ENCODE measurements at regions not wholly inside any gene's neighbourhood (a gene's known extent, or its start where the extent isn't known, plus 50 kb on each side); places are given as distances from the start of the nearest gene placed in this dataset.

GRCh38 chr3:180382638-180383180, 219.3 kb upstream of the TTC14 start:
- DNase-seq: no peak
- H2BK5ac ChIP-seq (ENCODE audit: low read depth, low read length, poor library complexity): no peak overlapping the region
- no peak overlapping the region for H3K18ac ChIP-seq (ENCODE audit: low read length)
- no peak overlapping the region for H4K8ac ChIP-seq (ENCODE audit: low read depth, low read length)
- H2AFZ ChIP-seq (ENCODE audit: insufficient read depth, low read length, poor library complexity): no peak overlapping the region
- no peak overlapping the region for H2BK12ac ChIP-seq (ENCODE audit: low read length)
- H2BK120ac ChIP-seq (ENCODE audit: insufficient read depth, low read length, poor library complexity): no peak overlapping the region
- no peak overlapping the region for H3K4ac ChIP-seq (ENCODE audit: low read depth, low read length)
- H3K27ac ChIP-seq (ENCODE audit: low read depth, low read length): no peak overlapping the region
- no peak overlapping the region for H3K14ac ChIP-seq (ENCODE audit: low read length)
- no peak overlapping the region for H4K91ac ChIP-seq (ENCODE audit: low read depth, low read length)
- H2AK5ac ChIP-seq (ENCODE audit: low read length): no peak overlapping the region
- no peak overlapping the region for H3K9ac ChIP-seq (ENCODE audit: low read length)
- no peaks in the 10 kb centered on the region for H3K4me1 ChIP-seq (ENCODE audit: control insufficient read depth in 1 of 2, insufficient read depth in 2 of 2, low read length in 2 of 2)
- no peaks in the 10 kb centered on the region for H3K9me3 ChIP-seq (ENCODE audit: insufficient read depth, low read depth, low read length)
- no peaks in the 10 kb centered on the region for H3K79me2 ChIP-seq (ENCODE audit: control insufficient read depth, insufficient read depth, low read length, poor library complexity)
- no peak overlapping the region for H3K4me2 ChIP-seq (ENCODE audit: low read length)
- WGBS (ENCODE audit: extremely low coverage, insufficient coverage, insufficient read length): no CpG with 5 or more reads among the region's 2 CpGs
- H3K23ac ChIP-seq (ENCODE audit: low read length): no peak overlapping the region
- H3K36me3 ChIP-seq (ENCODE audit: control insufficient read depth in 1 of 2, insufficient read depth in 2 of 2, low read length in 2 of 2): no peaks in the 10 kb centered on the region
- no peak overlapping the region for H4K12ac ChIP-seq (ENCODE audit: low read depth, low read length)
- no peaks in the 10 kb centered on the region for H3K27me3 ChIP-seq (ENCODE audit: insufficient read depth, low read length)
- H3K4me3 ChIP-seq (ENCODE audit: low read depth, low read length): no peak overlapping the region
- H3K79me1 ChIP-seq (ENCODE audit: low read length): no peaks in the 10 kb centered on the region

GRCh38 chr3:180383332-180384020, 218.5 kb upstream of the TTC14 start:
- no peak overlapping the region for H3K27ac ChIP-seq (ENCODE audit: low read depth, low read length)
- H3K18ac ChIP-seq (ENCODE audit: low read length): no peak overlapping the region
- no peak overlapping the region for H3K23ac ChIP-seq (ENCODE audit: low read length)
- no peak overlapping the region for H3K14ac ChIP-seq (ENCODE audit: low read length)
- no peak overlapping the region for H2BK120ac ChIP-seq (ENCODE audit: insufficient read depth, low read length, poor library complexity)
- H3K27me3 ChIP-seq (ENCODE audit: insufficient read depth, low read length): no peaks in the 10 kb centered on the region
- no peak overlapping the region for H3K4ac ChIP-seq (ENCODE audit: low read depth, low read length)
- H2BK12ac ChIP-seq (ENCODE audit: low read length): no peak overlapping the region
- H3K79me1 ChIP-seq (ENCODE audit: low read length): no peaks in the 10 kb centered on the region
- H4K8ac ChIP-seq (ENCODE audit: low read depth, low read length): no peak overlapping the region
- H2AFZ ChIP-seq (ENCODE audit: insufficient read depth, low read length, poor library complexity): no peak overlapping the region
- no peak overlapping the region for H4K12ac ChIP-seq (ENCODE audit: low read depth, low read length)
- no peak overlapping the region for H4K91ac ChIP-seq (ENCODE audit: low read depth, low read length)
- DNase-seq: no peak
- H3K4me2 ChIP-seq (ENCODE audit: low read length): no peak overlapping the region
- no peak overlapping the region for H3K9ac ChIP-seq (ENCODE audit: low read length)
- no peaks in the 10 kb centered on the region for H3K9me3 ChIP-seq (ENCODE audit: insufficient read depth, low read depth, low read length)
- H3K4me3 ChIP-seq (ENCODE audit: low read depth, low read length): no peak overlapping the region
- H3K4me1 ChIP-seq (ENCODE audit: control insufficient read depth in 1 of 2, insufficient read depth in 2 of 2, low read length in 2 of 2): no peaks in the 10 kb centered on the region
- H2AK5ac ChIP-seq (ENCODE audit: low read length): no peak overlapping the region
- H3K36me3 ChIP-seq (ENCODE audit: control insufficient read depth in 1 of 2, insufficient read depth in 2 of 2, low read length in 2 of 2): no peaks in the 10 kb centered on the region
- H3K79me2 ChIP-seq (ENCODE audit: control insufficient read depth, insufficient read depth, low read length, poor library complexity): no peaks in the 10 kb centered on the region
- no peak overlapping the region for H2BK5ac ChIP-seq (ENCODE audit: low read depth, low read length, poor library complexity)
- no CpG with 5 or more reads among the region's 2 CpGs for WGBS (ENCODE audit: extremely low coverage, insufficient coverage, insufficient read length)

GRCh38 chr3:180390313-180390712, 211.7 kb upstream of the TTC14 start:
- no peak overlapping the region for H4K12ac ChIP-seq (ENCODE audit: low read depth, low read length)

GRCh38 chr3:180391001-180391400, 211.0 kb upstream of the TTC14 start:
- Histone ChIP-seq H2BK5ac (ENCODE audit: low read depth, low read length, poor library complexity) (no peak overlapping the region), H3K4ac (ENCODE audit: low read depth, low read length) (no peak overlapping the region), H3K23ac (ENCODE audit: low read length) (no peak overlapping the region), H4K12ac (ENCODE audit: low read depth, low read length) (no peak overlapping the region), H2AFZ (ENCODE audit: insufficient read depth, low read length, poor library complexity) (no peak overlapping the region), H2BK12ac (ENCODE audit: low read length) (no peak overlapping the region), H3K27ac (ENCODE audit: low read depth, low read length) (no peak overlapping the region), H4K91ac (ENCODE audit: low read depth, low read length) (no peak overlapping the region), H2BK120ac (ENCODE audit: insufficient read depth, low read length, poor library complexity) (no peak overlapping the region), H3K79me1 (ENCODE audit: low read length) (no peaks in the 10 kb centered on the region), H4K8ac (ENCODE audit: low read depth, low read length) (no peak overlapping the region), H2AK5ac (ENCODE audit: low read length) (no peak overlapping the region), H3K9me3 (ENCODE audit: insufficient read depth, low read depth, low read length) (no peaks in the 10 kb centered on the region), H3K18ac (ENCODE audit: low read length) (no peak overlapping the region), H3K4me2 (ENCODE audit: low read length) (no peak overlapping the region), H3K14ac (ENCODE audit: low read length) (no peak overlapping the region), H3K36me3 (ENCODE audit: control insufficient read depth in 1 of 2, insufficient read depth in 2 of 2, low read length in 2 of 2) (no peaks in the 10 kb centered on the region), H3K27me3 (ENCODE audit: insufficient read depth, low read length) (no peaks in the 10 kb centered on the region), H3K9ac (ENCODE audit: low read length) (no peak overlapping the region), H3K4me3 (ENCODE audit: low read depth, low read length) (no peak overlapping the region), H3K4me1 (ENCODE audit: control insufficient read depth in 1 of 2, insufficient read depth in 2 of 2, low read length in 2 of 2) (no peaks in the 10 kb centered on the region), H3K79me2 (ENCODE audit: control insufficient read depth, insufficient read depth, low read length, poor library complexity) (no peaks in the 10 kb centered on the region)
- DNase-seq: no peak
- no CpG with 5 or more reads among the region's 1 CpG for WGBS (ENCODE audit: extremely low coverage, insufficient coverage, insufficient read length)

More at GRCh38 chr3:180390313-180390712, 211.7 kb upstream of the TTC14 start:
- Histone ChIP-seq H2BK120ac (ENCODE audit: insufficient read depth, low read length, poor library complexity) (no peak overlapping the region), H3K79me1 (ENCODE audit: low read length) (no peaks in the 10 kb centered on the region), H3K9ac (ENCODE audit: low read length) (no peak overlapping the region), H2BK5ac (ENCODE audit: low read depth, low read length, poor library complexity) (no peak overlapping the region), H3K23ac (ENCODE audit: low read length) (no peak overlapping the region), H4K8ac (ENCODE audit: low read depth, low read length) (no peak overlapping the region), H3K4me2 (ENCODE audit: low read length) (no peak overlapping the region), H3K36me3 (ENCODE audit: control insufficient read depth in 1 of 2, insufficient read depth in 2 of 2, low read length in 2 of 2) (no peaks in the 10 kb centered on the region), H3K4ac (ENCODE audit: low read depth, low read length) (no peak overlapping the region), H4K91ac (ENCODE audit: low read depth, low read length) (no peak overlapping the region), H3K79me2 (ENCODE audit: control insufficient read depth, insufficient read depth, low read length, poor library complexity) (no peaks in the 10 kb centered on the region), H3K14ac (ENCODE audit: low read length) (no peak overlapping the region), H3K27me3 (ENCODE audit: insufficient read depth, low read length) (no peaks in the 10 kb centered on the region), H3K4me1 (ENCODE audit: control insufficient read depth in 1 of 2, insufficient read depth in 2 of 2, low read length in 2 of 2) (no peaks in the 10 kb centered on the region), H2BK12ac (ENCODE audit: low read length) (no peak overlapping the region), H3K27ac (ENCODE audit: low read depth, low read length) (no peak overlapping the region), H2AFZ (ENCODE audit: insufficient read depth, low read length, poor library complexity) (no peak overlapping the region), H3K9me3 (ENCODE audit: insufficient read depth, low read depth, low read length) (no peaks in the 10 kb centered on the region), H3K4me3 (ENCODE audit: low read depth, low read length) (no peak overlapping the region), H2AK5ac (ENCODE audit: low read length) (no peak overlapping the region), H3K18ac (ENCODE audit: low read length) (no peak overlapping the region)
- no peak for DNase-seq

Measured in trophoblast cell (in vitro differentiated cells and primary cell).